Tibial nerve (tissue), 4 donors: ENCODE measurements at regions not wholly inside any gene's neighbourhood (a gene's known extent, or its start where the extent isn't known, plus 50 kb on each side); places are given as distances from the start of the nearest gene placed in this dataset.

Source experiments
- DNase-seq, 2 donors: peaks; one replicate each; pipeline ENCODE4 v3.0.0-alpha.2; 2019; ENCODE audit warnings: low spot score in 2 of 2
- H3K27ac ChIP-seq, 4 donors: fragments of 200-600 bp; sonication (generic) in 3 of 4; one replicate each; pipeline ENCODE4 v1.5.1; 2017 to 2019; ENCODE audit warnings: mild to moderate bottlenecking in 1 of 4
- H3K27me3 ChIP-seq, 2 donors: fragments of 200-600 bp; sonication (generic) in 1 of 2; one replicate each; pipeline versions ENCODE4 v1.5.1 to v1.6.0; 2017 to 2019
- H3K36me3 ChIP-seq, 3 donors: fragments of 200-600 bp; sonication (generic); one replicate each; pipeline ENCODE4 v1.5.1; 2018 to 2019
- H3K4me1 ChIP-seq, 4 donors: fragments of 200-600 bp; sonication (generic) in 3 of 4; one replicate each; pipeline ENCODE4 v1.5.1; 2017 to 2019
- H3K4me3 ChIP-seq, 4 donors: fragments of 200-600 bp; sonication (generic) in 3 of 4; one replicate each; pipeline ENCODE4 v1.5.1; 2017 to 2019; ENCODE audit warnings: mild to moderate bottlenecking in 1 of 4, moderate library complexity in 1 of 4
- H3K9me3 ChIP-seq, 4 donors: fragments of 200-600 bp; sonication (generic) in 3 of 4; one replicate each; pipeline ENCODE4 v1.5.1; 2017 to 2019
- EP300 ChIP-seq, 2 donors: sonication (generic); formaldehyde crosslinking; IDR thresholded peaks; one replicate each; pipeline ENCODE4 v1.6.1; 2017; ENCODE audit warnings: antibody characterized with exemption in 2 of 2, mild to moderate bottlenecking in 1 of 2
- POLR2A ChIP-seq, 2 donors: fragments of 450-650 bp; IDR thresholded peaks; one replicate each; pipeline ENCODE4 v1.6.1; 2017; ENCODE audit warnings: antibody characterized with exemption in 2 of 2, mild to moderate bottlenecking in 2 of 2, moderate library complexity in 2 of 2
- WGBS, 2 donors: methylation state at CpG; one replicate each; pipeline ENCODE4 v1.1.5; 2018; 5-methylcytosine and 5-hydroxymethylcytosine counted together
- TF ChIP-seq, protein P1 (sequence below), 5 experiments: fragments of 200-600 bp in 3 of 5; fragments of 450-650 bp in 2 of 5; sonication (generic) in 3 of 5; IDR thresholded peaks; one replicate each; pipeline ENCODE4 v1.5.1; 2016 to 2019; ENCODE audit warnings: antibody characterized with exemption in 5 of 5, mild to moderate bottlenecking in 3 of 5, moderate library complexity in 2 of 5

GRCh38 chr1:79614762-79615161, 608.2 kb upstream of the ADGRL4 start:
- WGBS, 2 donors: 40 to 52% methylated on average over 2 of the region's 2 CpGs
- Histone ChIP-seq H3K27ac (no peak overlapping the region), H3K4me1 (no peaks in the 10 kb centered on the region), H3K36me3 (no peaks in the 10 kb centered on the region), H3K27me3 (no peaks in the 10 kb centered on the region), H3K9me3 (no peaks in the 10 kb centered on the region), H3K4me3 (no peak overlapping the region)
- no peak for TF ChIP-seq EP300 (IDR thresholded peaks at IDR 0.05)
- no peak for TF ChIP-seq POLR2A (IDR thresholded peaks at IDR 0.05)
- TF ChIP-seq, protein P1, sequence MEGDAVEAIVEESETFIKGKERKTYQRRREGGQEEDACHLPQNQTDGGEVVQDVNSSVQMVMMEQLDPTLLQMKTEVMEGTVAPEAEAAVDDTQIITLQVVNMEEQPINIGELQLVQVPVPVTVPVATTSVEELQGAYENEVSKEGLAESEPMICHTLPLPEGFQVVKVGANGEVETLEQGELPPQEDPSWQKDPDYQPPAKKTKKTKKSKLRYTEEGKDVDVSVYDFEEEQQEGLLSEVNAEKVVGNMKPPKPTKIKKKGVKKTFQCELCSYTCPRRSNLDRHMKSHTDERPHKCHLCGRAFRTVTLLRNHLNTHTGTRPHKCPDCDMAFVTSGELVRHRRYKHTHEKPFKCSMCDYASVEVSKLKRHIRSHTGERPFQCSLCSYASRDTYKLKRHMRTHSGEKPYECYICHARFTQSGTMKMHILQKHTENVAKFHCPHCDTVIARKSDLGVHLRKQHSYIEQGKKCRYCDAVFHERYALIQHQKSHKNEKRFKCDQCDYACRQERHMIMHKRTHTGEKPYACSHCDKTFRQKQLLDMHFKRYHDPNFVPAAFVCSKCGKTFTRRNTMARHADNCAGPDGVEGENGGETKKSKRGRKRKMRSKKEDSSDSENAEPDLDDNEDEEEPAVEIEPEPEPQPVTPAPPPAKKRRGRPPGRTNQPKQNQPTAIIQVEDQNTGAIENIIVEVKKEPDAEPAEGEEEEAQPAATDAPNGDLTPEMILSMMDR (IDR thresholded peaks at IDR 0.05): no peak
- no peak for DNase-seq

DNA sequence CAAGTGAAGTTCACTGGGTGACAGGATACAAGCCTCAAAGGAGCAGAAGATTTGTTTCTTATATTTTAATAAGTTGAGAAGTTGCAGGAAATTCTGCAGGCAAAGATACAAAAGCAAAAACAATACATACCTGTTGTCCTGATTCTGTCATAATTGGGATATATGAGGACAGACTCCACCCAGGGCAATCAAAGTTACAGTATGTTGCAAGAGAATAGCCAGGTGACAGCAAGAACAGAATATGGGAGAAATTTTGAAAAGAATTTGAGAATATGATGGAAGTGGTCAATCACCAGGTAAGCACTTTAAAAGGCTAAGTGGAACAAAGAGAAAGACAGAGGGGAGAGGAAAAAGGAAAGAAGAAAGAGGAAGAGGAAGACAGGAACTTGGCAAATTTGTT, 607.6 kb upstream of the ADGRL4 start:
- DNase-seq: no peak
- Histone ChIP-seq H3K4me1 (no peaks in the 10 kb centered on the region), H3K36me3 (no peaks in the 10 kb centered on the region), H3K9me3 (no peaks in the 10 kb centered on the region), H3K27ac (no peak overlapping the region), H3K4me3 (no peak overlapping the region), H3K27me3 (no peaks in the 10 kb centered on the region)
- no peak for TF ChIP-seq EP300 (IDR thresholded peaks at IDR 0.05)
- TF ChIP-seq, protein P1 (IDR thresholded peaks at IDR 0.05): no peak
- no peak for TF ChIP-seq POLR2A (IDR thresholded peaks at IDR 0.05)

DNA sequence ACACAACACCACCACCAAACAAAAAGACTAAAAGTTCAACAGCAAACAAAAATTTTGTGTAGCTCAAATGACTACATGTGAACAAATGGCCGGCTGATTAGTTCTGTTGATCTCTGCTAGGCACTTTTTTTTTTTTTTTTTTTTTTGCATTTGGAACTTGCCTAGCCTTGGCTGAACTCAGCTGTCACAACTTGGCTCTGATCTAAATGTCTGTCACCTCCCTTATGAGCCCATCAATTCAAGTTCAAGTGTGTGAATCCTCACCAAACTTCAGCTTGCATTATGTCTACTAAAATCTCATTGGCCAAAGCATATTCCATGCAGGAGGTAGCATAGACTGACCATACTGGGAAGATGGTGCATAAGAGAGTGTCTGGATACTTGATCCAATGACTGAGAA, 606.5 kb upstream of the ADGRL4 start:
- 46 to 72% methylated on average over 1 of the region's 1 CpG for WGBS, 2 donors
- no peak overlapping the region for H3K27ac ChIP-seq
- no peaks in the 10 kb centered on the region for H3K36me3 ChIP-seq
- no peak for DNase-seq
- H3K9me3 ChIP-seq: no peaks in the 10 kb centered on the region
- no peaks in the 10 kb centered on the region for H3K27me3 ChIP-seq
- TF ChIP-seq POLR2A (IDR thresholded peaks at IDR 0.05): no peak
- no peak for TF ChIP-seq EP300 (IDR thresholded peaks at IDR 0.05)
- TF ChIP-seq, protein P1 (IDR thresholded peaks at IDR 0.05): no peak
- H3K4me3 ChIP-seq: no peak overlapping the region
- H3K4me1 ChIP-seq: no peaks in the 10 kb centered on the region

DNA sequence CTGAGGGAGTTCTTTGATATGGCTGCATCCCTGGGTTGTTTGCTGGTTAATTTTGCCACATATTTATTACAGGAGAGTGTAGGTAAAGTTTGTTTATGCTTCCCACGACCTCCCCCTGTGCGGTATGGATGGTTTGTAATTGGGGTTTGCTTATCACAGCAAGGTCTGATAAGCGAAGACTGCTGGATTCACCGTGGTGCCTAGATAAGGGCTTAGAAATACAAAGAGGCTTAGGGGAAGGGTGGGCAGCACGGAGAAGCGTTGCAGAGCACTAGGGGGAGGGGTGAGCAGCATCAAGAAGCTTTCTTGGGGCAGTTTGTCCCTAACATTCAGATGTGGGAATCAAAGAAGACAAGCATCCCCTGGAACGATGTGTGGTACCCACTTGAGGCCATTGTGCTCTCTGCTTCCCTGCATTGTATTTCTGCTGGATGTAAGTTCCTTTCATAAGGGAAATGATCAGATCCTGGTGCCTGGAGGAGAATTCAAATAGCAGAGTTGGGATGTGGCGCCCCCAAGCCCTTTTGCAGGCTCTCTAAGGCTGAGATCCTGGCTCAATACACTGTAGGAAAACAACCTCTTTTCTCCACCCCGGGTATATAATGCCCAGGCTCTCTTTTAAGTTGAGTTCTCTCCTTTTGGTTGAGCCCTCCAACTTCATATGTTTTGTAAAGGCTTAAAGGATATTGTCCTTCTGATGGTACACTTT, 598.1 kb upstream of the ADGRL4 start:
- Histone ChIP-seq H3K4me3 (no peak overlapping the region), H3K36me3 (no peaks in the 10 kb centered on the region), H3K4me1 (no peaks in the 10 kb centered on the region), H3K9me3 (peaks cover 0 to 7% (median 0%) of the 10 kb centered on the region in 4 donors), H3K27me3 (no peaks in the 10 kb centered on the region), H3K27ac (no peak overlapping the region)
- 52 to 55% methylated on average over 9 of the region's 9 CpGs for WGBS, 2 donors
- no peak for DNase-seq
- TF ChIP-seq, protein P1 (IDR thresholded peaks at IDR 0.05): no peak
- TF ChIP-seq POLR2A (IDR thresholded peaks at IDR 0.05) (no peak), EP300 (IDR thresholded peaks at IDR 0.05) (no peak)

DNA sequence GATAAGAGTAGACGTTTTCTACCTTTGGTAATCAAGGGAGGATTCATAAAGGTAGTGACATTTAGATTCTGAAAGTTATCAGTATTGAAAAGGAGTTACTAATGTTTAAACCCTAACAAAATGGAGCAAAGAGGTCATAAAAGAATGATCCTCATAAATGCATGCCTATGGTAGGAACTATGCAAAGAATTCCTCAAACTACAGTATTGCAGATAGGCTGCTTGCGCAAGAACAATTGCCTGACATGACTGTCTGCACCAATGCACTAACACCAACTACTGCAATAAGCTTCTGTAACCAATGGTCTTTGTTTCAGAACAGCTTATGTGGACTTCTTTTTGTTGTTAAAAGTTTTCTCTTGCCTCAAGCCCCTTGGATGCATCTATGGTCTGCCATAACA, 597.3 kb upstream of the ADGRL4 start:
- H3K9me3 ChIP-seq: peaks cover 0 to 7% (median 0%) of the 10 kb centered on the region in 4 donors
- TF ChIP-seq POLR2A (IDR thresholded peaks at IDR 0.05) (no peak), EP300 (IDR thresholded peaks at IDR 0.05) (no peak)
- TF ChIP-seq, protein P1 (IDR thresholded peaks at IDR 0.05): no peak
- no peak for DNase-seq
- H3K27ac ChIP-seq: no peak overlapping the region
- 76 to 80% methylated on average over 2 of the region's 2 CpGs for WGBS, 2 donors
- no peak overlapping the region for H3K4me3 ChIP-seq
- no peaks in the 10 kb centered on the region for H3K4me1 ChIP-seq
- H3K27me3 ChIP-seq: no peaks in the 10 kb centered on the region
- no peaks in the 10 kb centered on the region for H3K36me3 ChIP-seq
